K562 (cell line): ENCODE measurements at regions not wholly inside any gene's neighbourhood (a gene's known extent, or its start where the extent isn't known, plus 50 kb on each side); places are given as distances from the start of the nearest gene placed in this dataset.

Source experiments
- ATF7 ChIP-seq: fragments of 450-650 bp; IDR thresholded peaks from 2 replicates; pipeline ENCODE4 v1.7.1; 2014; ENCODE audit warnings: mild to moderate bottlenecking, moderate library complexity
- BRF1 ChIP-seq: IDR thresholded peaks from 3 replicates; pipeline ENCODE4 v1.6.1; 2011; ENCODE audit warnings: borderline replicate concordance, mild to moderate bottlenecking; ENCODE audit not compliant: insufficient read length; ENCODE audit errors: extremely low read depth
- CBX8 ChIP-seq: fragments of 200-600 bp; sonication (generic); IDR thresholded peaks from 2 replicates; pipeline ENCODE4 v1.6.1; 2012; ENCODE audit warnings: borderline replicate concordance, mixed run types, low read depth, mild to moderate bottlenecking, moderate library complexity, mixed read lengths, low read length, control low read depth, inconsistent platforms; ENCODE audit not compliant: poor library complexity, severe bottlenecking; ENCODE audit errors: extremely low read depth
- CGGBP1 ChIP-seq: fragments of 250-450 bp; sonication (Bioruptor Pico); IDR thresholded peaks from 2 replicates; pipeline ENCODE4 v1.9.0; 2021; ENCODE audit warnings: mild to moderate bottlenecking
- ETV1 ChIP-seq: fragments of 450-650 bp; conservative IDR thresholded peaks from 2 replicates; pipeline ENCODE4 v1.6.1; 2016; ENCODE audit warnings: missing genetic modification characterization, control low read depth, low read depth, missing compliant biosample characterization
- GABPB1 ChIP-seq: sonication (generic); formaldehyde crosslinking; IDR thresholded peaks from 2 replicates; pipeline ENCODE4 v1.8.0; 2022; ENCODE audit warnings: mild to moderate bottlenecking, missing genetic modification reagents
- KLF13 ChIP-seq: fragments of 450-650 bp; IDR thresholded peaks from 2 replicates; pipeline ENCODE4 v1.6.1; 2016; ENCODE audit warnings: missing genetic modification characterization, low read depth, mild to moderate bottlenecking, missing compliant biosample characterization, moderate library complexity, borderline replicate concordance
- MAZ ChIP-seq, 2 experiments: fragments of 450-650 bp in 1 of 2; sonication (generic) in 1 of 2; formaldehyde crosslinking; IDR thresholded peaks in 1 of 2; conservative IDR thresholded peaks in 1 of 2; 2 replicates each; pipeline versions ENCODE4 v1.4.0 to v1.5.0; 2020; ENCODE audit warnings: mild to moderate bottlenecking in 1 of 2, missing genetic modification reagents in 1 of 2
- NRF1 ChIP-seq, 2 experiments: fragments of 450-650 bp; IDR thresholded peaks in 1 of 2; conservative IDR thresholded peaks in 1 of 2; 2 replicates each; pipeline ENCODE4 v1.6.1; 2014; ENCODE audit warnings: mild to moderate bottlenecking in 2 of 2
- PHF21A ChIP-seq: fragments of 450-650 bp; IDR thresholded peaks from 2 replicates; pipeline ENCODE4 v1.6.1; 2017; ENCODE audit warnings: low read depth, borderline replicate concordance
- POLR2H ChIP-seq: IDR thresholded peaks from 2 replicates; pipeline ENCODE4 v1.6.1; 2016; ENCODE audit warnings: missing genetic modification characterization, low read depth, mild to moderate bottlenecking, control low read depth, missing compliant biosample characterization, moderate library complexity
- RCOR1 ChIP-seq, 2 experiments: IDR thresholded peaks; 2 replicates each; pipeline ENCODE4 v1.6.1; 2012; ENCODE audit warnings: low read depth in 2 of 2, low read length in 2 of 2, borderline replicate concordance in 1 of 2, improper control_type of control experiment in 1 of 2
- SMC3 ChIP-seq: conservative IDR thresholded peaks from 2 replicates; pipeline ENCODE4 v1.6.1; 2011; ENCODE audit warnings: low read depth, low read length, improper control_type of control experiment; ENCODE audit not compliant: insufficient read depth
- USF1 ChIP-seq: sonication (generic); formaldehyde crosslinking; IDR thresholded peaks from 2 replicates; pipeline ENCODE4 v1.9.0; 2022; ENCODE audit warnings: mild to moderate bottlenecking, missing genetic modification reagents
- YY1 ChIP-seq, 3 experiments: IDR thresholded peaks; 2 replicates each; pipeline ENCODE4 v1.6.1; 2011; ENCODE audit warnings: low read length in 2 of 3, mild to moderate bottlenecking in 2 of 3, moderate library complexity in 2 of 3, borderline replicate concordance in 1 of 3, control low read depth in 1 of 3, low read depth in 1 of 3; ENCODE audit not compliant: insufficient read depth in 3 of 3, insufficient replicate concordance in 2 of 3, control insufficient read depth in 1 of 3, insufficient read length in 1 of 3; ENCODE audit errors: extremely low read depth in 1 of 3
- ZKSCAN1 ChIP-seq: fragments of 150-350 bp; IDR thresholded peaks from 2 replicates; pipeline ENCODE4 v1.6.1; 2016; ENCODE audit warnings: low read depth, low read length
- ZNF24 ChIP-seq: fragments of 450-650 bp; IDR thresholded peaks from 2 replicates; pipeline ENCODE4 v1.6.1; 2016
- TF ChIP-seq, protein P1 (sequence below): IDR thresholded peaks from 2 replicates; pipeline ENCODE4 v1.6.1; 2011; ENCODE audit warnings: borderline replicate concordance, low read depth, mild to moderate bottlenecking, moderate library complexity, low read length; ENCODE audit not compliant: insufficient read depth, poor library complexity, severe bottlenecking
- TF ChIP-seq, protein P2 (sequence below): sonication (generic); formaldehyde crosslinking; IDR thresholded peaks from 2 replicates; pipeline ENCODE4 v1.9.0; 2022; ENCODE audit warnings: mild to moderate bottlenecking, missing genetic modification reagents
- TF ChIP-seq, protein P3 (sequence below): fragments of 250-450 bp; sonication (Bioruptor Pico); IDR thresholded peaks from 2 replicates; pipeline ENCODE4 v1.9.0; 2021; ENCODE audit warnings: mild to moderate bottlenecking, inconsistent platforms

DNA sequence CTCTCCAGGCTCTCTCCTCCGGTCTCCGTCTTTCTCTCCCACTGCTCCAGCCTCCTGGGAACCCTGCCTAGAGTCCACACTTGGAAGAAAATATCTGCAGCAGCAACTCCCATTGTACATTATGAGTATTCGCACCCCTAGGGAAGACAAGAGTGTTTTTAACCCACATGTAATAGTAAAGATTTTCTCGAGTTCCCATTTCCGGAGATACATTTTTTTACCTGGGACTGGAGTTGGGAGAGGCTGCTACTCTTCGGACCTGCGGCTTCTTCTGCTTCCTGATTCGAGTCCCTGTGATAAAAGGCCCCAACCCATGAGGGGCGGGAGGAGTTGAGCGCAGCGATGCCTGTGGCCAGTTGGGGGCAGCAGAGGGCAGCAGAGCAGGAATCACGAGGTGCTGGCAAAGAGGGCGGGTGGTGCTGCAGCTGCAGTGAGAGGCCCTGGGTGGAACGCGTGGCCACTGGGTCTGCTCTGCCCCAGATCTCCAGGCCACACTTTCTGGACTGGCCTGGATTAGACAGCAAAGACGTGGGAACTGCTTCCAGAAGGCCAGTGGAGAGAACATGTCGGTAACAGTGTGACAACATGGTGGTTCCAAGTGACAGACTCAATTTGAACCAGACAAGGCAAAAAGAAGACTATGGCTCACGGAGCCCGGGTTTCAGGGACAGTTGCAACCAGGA is 221.0 kb upstream of the CSF3R start (continued):
- TF ChIP-seq SMC3 (peak; percentile 92), PHF21A (no peak), ATF7 (no peak), ETV1 (tag) (no peak), CGGBP1 (CRISPR knock-in tag) (no peak), KLF13 (tag) (peak; percentile 56; the same call in 1 of the 2 replicates), MAZ (CRISPR knock-in tag; conservative IDR thresholded peaks at IDR 0.05 in 1 of 2, IDR thresholded peaks at IDR 0.05 in 1 of 2) (peak; percentile 61 to 96), POLR2H (tag) (no peak), YY1 (IDR thresholded peaks at IDR 0.05; ENCODE audit: borderline replicate concordance in 1 of 3, control insufficient read depth in 1 of 3, extremely low read depth in 1 of 3, insufficient read depth in 3 of 3, insufficient read length in 1 of 3, insufficient replicate concordance in 2 of 3, low read depth in 1 of 3, low read length in 2 of 3) (peak in 1 of 3 experiments; percentile 32), RCOR1 (IDR thresholded peaks at IDR 0.05; ENCODE audit: borderline replicate concordance in 1 of 2, low read depth in 2 of 2, low read length in 2 of 2) (peak in 1 of 2 experiments; percentile 74; a peak in 2 of 4 replicates), BRF1 (no peak), ZNF24 (no peak), CBX8 (no peak), NRF1 (conservative IDR thresholded peaks at IDR 0.05 in 1 of 2, IDR thresholded peaks at IDR 0.05 in 1 of 2) (0 out of 4 replicates have a peak, but pooled peaks of 1 of the 2 experiments have one; percentile 19), USF1 (CRISPR knock-in tag) (peak; percentile 81), ZKSCAN1 (peak; percentile 50; the same call in 1 of the 2 replicates), GABPB1 (no peak)
- TF ChIP-seq, protein P1, sequence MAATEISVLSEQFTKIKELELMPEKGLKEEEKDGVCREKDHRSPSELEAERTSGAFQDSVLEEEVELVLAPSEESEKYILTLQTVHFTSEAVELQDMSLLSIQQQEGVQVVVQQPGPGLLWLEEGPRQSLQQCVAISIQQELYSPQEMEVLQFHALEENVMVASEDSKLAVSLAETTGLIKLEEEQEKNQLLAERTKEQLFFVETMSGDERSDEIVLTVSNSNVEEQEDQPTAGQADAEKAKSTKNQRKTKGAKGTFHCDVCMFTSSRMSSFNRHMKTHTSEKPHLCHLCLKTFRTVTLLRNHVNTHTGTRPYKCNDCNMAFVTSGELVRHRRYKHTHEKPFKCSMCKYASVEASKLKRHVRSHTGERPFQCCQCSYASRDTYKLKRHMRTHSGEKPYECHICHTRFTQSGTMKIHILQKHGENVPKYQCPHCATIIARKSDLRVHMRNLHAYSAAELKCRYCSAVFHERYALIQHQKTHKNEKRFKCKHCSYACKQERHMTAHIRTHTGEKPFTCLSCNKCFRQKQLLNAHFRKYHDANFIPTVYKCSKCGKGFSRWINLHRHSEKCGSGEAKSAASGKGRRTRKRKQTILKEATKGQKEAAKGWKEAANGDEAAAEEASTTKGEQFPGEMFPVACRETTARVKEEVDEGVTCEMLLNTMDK: peak; percentile 43
- TF ChIP-seq, protein P2, sequence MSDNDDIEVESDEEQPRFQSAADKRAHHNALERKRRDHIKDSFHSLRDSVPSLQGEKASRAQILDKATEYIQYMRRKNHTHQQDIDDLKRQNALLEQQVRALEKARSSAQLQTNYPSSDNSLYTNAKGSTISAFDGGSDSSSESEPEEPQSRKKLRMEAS: peak; percentile 57
- TF ChIP-seq, protein P3, sequence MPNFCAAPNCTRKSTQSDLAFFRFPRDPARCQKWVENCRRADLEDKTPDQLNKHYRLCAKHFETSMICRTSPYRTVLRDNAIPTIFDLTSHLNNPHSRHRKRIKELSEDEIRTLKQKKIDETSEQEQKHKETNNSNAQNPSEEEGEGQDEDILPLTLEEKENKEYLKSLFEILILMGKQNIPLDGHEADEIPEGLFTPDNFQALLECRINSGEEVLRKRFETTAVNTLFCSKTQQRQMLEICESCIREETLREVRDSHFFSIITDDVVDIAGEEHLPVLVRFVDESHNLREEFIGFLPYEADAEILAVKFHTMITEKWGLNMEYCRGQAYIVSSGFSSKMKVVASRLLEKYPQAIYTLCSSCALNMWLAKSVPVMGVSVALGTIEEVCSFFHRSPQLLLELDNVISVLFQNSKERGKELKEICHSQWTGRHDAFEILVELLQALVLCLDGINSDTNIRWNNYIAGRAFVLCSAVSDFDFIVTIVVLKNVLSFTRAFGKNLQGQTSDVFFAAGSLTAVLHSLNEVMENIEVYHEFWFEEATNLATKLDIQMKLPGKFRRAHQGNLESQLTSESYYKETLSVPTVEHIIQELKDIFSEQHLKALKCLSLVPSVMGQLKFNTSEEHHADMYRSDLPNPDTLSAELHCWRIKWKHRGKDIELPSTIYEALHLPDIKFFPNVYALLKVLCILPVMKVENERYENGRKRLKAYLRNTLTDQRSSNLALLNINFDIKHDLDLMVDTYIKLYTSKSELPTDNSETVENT (CRISPR knock-in tag): 0 out of 2 replicates have a peak, but pooled peaks have one; percentile 34
